GM21619 (cell line): ENCODE measurements at regions not wholly inside any gene's neighbourhood (a gene's known extent, or its start where the extent isn't known, plus 50 kb on each side); places are given as distances from the start of the nearest gene placed in this dataset.

ENCODE experiments used
- ATAC-seq: cut with Tn5 transposase; IDR thresholded peaks from one replicate; pipeline ENCODE4 v1.9.1; 2021; ENCODE audit not compliant: unreplicated experiment

- no peak for ATAC-seq
Observed at GRCh38 chr6:33869826-33870423, 66.1 kb upstream of the MLN start.

GRCh38 chr6:33869121-33869520 is 65.3 kb upstream of the MLN start:
- no peak for ATAC-seq

GRCh38 chr6:33868141-33868540 is 64.3 kb upstream of the MLN start:
- ATAC-seq: no peak

GRCh38 chr6:33865478-33866077 is 61.8 kb upstream of the MLN start:
- ATAC-seq: no peak

- ATAC-seq: no peak
Observed at GRCh38 chr6:33863723-33864440, 60.1 kb upstream of the MLN start.

GRCh38 chr6:33863084-33863483 is 59.3 kb upstream of the MLN start:
- no peak for ATAC-seq

GRCh38 chr6:33862536-33862935 is 58.7 kb upstream of the MLN start:
- ATAC-seq: no peak

GRCh38 chr6:33861722-33862121 is 57.9 kb upstream of the MLN start:
- no peak for ATAC-seq

GRCh38 chr6:33860706-33861474 is 57.1 kb upstream of the MLN start:
- ATAC-seq: no peak

- no peak for ATAC-seq
Observed at GRCh38 chr6:33860006-33860405, 56.2 kb upstream of the MLN start.

GRCh38 chr6:33858804-33859505 is 55.2 kb upstream of the MLN start:
- no peak for ATAC-seq

- ATAC-seq: no peak
Observed at GRCh38 chr6:33857932-33858475, 54.2 kb upstream of the MLN start.

- no peak for ATAC-seq
Observed at GRCh38 chr6:33857093-33857931, 53.5 kb upstream of the MLN start.

GRCh38 chr6:33856655-33857054 is 52.9 kb upstream of the MLN start:
- ATAC-seq: no peak

- no peak for ATAC-seq
Observed at GRCh38 chr6:33856031-33856590, 52.3 kb upstream of the MLN start.

GRCh38 chr6:33854572-33855030 is 50.8 kb upstream of the MLN start:
- ATAC-seq: no peak

GRCh38 chr6:33853736-33854135 is 49.9 kb upstream of the MLN start:
- no peak for ATAC-seq
